ENCODE measurements at regions not wholly inside any gene's neighbourhood (a gene's known extent, or its start where the extent isn't known, plus 50 kb on each side); places are given as distances from the start of the nearest gene placed in this dataset.

DNA sequence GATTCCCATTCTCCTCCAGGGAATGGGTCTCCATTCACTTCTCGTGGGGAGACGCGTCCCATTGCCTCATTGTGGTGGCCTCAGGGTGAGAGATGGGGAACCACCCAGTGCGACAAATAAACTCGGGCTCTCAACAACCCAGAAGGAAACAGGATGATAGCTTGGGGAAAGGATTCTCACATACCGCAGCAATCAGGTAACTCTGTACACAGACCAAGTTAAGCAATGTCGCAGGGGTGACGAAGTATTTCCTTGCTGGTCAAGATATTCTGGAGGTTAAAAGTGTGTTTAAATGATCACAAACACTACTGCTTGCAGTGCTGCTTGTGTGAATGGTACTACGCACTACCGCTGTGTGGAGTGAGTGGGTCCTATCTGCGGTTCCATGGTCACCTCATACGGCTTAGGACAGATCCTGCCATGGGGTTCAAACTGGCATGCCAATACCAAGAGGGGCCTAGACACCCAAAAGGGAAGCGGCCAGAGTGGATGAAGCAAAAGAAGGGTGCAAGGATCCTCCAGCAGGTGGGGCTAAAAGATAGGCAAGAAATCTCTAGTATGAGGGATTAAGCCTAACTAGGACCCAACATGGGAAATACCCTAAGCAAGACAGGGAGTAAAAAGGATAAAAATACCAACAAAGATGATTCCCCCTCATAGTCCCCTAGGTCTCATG, 143.8 kb upstream of the TMEM106B start:
- in situ Hi-C loops (cut with MboI; ENCODE audit: low sequenced_read_pairs), result loop anchor here (25.0 kb wide), 1 partner anchor 420 kb away; no protein-coding TSS in a partner anchor

DNA sequence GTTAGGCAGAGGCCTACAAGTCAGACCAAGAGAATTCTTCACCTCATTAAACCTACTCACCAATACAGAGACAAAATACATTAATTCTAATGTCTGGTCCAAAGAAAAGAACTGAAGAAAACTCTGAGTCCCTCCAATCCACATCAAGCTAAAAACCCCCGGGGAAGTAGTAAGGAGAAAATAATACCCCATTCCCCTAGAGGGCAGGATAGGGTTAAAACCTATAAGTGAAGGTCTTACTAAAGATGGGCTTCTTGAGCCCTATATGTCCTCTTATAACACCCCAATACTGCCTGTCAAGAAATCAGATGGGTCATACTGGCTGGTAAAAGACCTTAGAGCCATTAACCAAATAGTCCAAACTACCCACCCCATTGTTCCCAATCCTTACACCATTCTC, 141.3 kb upstream of the TMEM106B start:
- in situ Hi-C loops (cut with MboI; ENCODE audit: low sequenced_read_pairs), result loop anchor here (25.0 kb wide), 1 partner anchor 418 kb away; no protein-coding TSS in a partner anchor

DNA sequence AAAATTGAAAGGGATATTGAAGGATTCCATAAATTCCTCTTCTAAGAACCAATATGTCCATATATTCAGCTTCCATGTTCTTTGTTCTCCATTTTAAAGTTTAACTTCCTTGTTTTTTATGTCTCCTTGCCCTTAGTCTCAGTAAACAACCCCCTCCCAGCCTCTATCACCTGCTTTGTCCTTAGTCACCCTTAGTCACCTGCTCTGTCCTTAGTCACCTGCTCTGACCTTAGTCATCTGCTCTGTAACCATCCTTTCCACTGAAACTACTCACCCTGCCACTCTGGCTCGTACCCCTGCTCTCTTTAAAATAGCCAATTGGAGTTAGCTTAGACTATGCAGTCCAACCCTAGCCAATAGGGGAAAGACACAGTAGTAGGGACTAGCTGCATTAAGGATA, 136.2 kb upstream of the TMEM106B start:
- in situ Hi-C loops (cut with MboI; ENCODE audit: low sequenced_read_pairs), result loop anchor here (25.0 kb wide), 1 partner anchor 412 kb away; no protein-coding TSS in a partner anchor

DNA sequence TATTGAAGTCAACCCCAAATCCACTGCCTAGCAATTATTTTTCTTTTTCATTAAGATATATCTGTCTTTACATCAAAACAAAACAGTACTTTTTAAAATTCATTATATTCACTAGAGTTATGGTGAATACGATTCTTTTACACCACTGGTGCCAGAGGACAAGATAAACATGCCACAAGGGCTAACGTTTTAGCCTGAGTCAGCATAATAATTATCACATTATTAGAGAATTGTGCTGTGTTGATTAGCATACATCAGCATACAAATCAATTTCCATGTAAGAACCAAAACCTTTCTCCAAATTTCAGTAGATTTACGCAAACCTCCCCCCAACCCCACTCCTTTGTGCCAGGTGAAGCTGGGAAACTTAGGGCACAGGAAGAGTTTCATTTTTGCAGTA, 131.1 kb upstream of the TMEM106B start:
- in situ Hi-C loops (cut with MboI; ENCODE audit: low sequenced_read_pairs), result no loop called here

- in situ Hi-C loops (cut with MboI; ENCODE audit: low sequenced_read_pairs), result no loop called here
These were observed 125.6 kb upstream of the TMEM106B start for GRCh38 chr7:12085516-12085915.

- in situ Hi-C loops (cut with MboI; ENCODE audit: low sequenced_read_pairs), result no loop called here
These were observed 120.9 kb upstream of the TMEM106B start for GRCh38 chr7:12089951-12090756.

- in situ Hi-C loops (cut with MboI; ENCODE audit: low sequenced_read_pairs), result no loop called here
These were observed 120.3 kb upstream of the TMEM106B start for GRCh38 chr7:12090757-12091221.

- in situ Hi-C loops (cut with MboI; ENCODE audit: low sequenced_read_pairs), result no loop called here
These were observed 119.9 kb upstream of the TMEM106B start for GRCh38 chr7:12091231-12091630.

- in situ Hi-C loops (cut with MboI; ENCODE audit: low sequenced_read_pairs), result no loop called here
These were observed 118.5 kb upstream of the TMEM106B start for GRCh38 chr7:12092499-12093130.

- in situ Hi-C loops (cut with MboI; ENCODE audit: low sequenced_read_pairs), result no loop called here
These were observed 117.7 kb upstream of the TMEM106B start for GRCh38 chr7:12093365-12093764.

DNA sequence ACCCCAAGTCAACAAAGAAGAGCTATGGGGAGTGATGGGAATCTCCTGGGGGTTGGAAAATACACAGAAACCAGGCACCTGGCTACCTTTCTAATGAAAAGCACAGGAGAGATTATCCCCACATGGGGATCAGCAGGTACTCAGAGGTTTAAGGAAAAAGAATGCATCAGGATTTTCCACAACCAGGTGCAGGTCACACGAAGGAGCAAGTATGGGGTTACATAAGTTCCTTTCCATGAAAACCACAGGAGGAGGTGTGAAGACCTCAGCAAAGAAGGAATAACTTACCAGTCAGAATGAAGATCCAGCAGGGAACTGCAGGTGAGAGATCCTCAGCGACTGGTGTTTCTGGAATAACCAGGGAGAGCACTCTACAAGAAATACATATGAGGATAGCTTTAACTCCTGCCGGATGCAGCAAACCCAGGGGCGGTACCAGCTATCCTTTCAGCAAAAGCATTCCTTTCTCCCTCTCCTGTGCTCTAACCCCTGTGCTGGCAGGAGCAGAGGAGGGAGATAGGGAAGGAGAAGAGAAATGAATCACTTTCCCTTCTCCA, 116.7 kb upstream of the TMEM106B start:
- in situ Hi-C loops (cut with MboI; ENCODE audit: low sequenced_read_pairs), result no loop called here

DNA sequence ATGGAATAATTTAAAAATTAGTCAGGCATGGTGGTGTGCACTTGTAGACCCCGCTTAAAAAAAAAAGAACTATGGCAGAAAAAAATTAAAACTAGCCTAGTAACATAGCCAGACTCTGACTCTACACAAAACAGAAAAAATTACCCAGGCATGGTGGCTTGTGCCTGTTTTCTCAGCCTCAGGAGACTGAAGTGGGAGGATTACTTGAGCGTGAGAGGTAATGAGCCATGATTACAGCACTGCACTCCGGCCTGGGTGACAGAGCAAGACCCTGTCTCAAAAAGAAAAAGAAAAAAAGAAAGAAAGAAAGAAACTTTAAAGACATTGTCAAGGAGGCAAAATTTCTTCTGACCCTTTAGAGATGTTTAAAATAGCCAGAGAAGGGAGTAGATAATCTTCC, 109.0 kb upstream of the TMEM106B start:
- in situ Hi-C loops (cut with MboI; ENCODE audit: low sequenced_read_pairs), result no loop called here

DNA sequence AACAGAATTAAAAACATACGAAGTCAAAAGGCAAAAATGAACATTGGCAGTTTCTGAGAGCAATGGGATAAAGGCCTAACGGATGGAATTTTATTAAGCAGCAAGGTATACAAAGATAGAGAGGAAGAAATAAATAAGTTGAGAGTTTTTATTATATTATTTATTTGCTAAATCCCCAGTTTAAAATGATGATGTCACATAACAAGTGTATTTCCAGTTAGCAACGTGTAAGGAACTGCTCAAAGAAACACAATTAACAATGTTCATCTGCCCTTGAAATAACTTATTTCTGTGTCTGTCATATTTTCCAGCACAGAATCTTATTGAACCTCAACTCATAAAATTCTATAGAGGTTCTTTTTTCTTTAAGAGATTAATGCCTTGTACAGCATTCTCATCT, 108.6 kb upstream of the TMEM106B start:
- in situ Hi-C loops (cut with MboI; ENCODE audit: low sequenced_read_pairs), result no loop called here

DNA sequence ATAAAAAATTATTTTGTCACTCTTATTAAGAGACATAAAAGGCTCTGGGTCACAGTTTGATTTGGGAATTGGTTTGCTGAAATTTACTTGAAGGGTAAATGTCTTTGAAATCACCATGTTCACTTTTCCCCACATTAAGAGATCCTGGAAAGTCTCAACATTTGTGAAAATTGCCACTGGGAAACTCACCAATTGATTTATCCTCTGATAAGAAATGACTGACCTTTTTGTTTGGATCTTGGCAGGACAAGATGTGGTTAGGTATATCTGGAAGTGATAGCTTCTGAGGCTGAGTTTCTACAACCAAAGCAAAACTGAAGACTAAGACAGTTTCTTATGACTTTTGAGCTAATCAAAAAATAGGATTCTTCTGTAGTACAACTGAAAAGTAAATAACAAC, 107.1 kb upstream of the TMEM106B start:
- in situ Hi-C loops (cut with MboI; ENCODE audit: low sequenced_read_pairs), result no loop called here

DNA sequence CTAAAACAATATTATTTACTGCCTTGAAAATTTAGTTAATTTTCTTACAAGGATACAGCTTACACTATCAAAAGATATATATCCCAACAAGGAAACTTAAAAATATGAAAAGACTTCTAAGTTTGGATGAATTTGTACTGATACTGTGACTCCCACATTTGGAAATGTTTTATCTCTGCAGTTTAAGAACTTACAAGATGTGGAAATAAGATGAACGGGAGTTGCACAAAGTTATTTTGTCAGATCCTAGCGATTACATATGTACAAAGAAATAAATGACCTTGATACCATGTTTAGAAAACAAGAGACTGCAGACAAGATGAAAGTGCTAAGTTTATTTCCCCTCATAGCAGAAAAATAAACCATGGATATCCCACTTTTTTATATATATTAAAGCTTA, 103.7 kb upstream of the TMEM106B start:
- in situ Hi-C loops (cut with MboI; ENCODE audit: low sequenced_read_pairs), result no loop called here

GRCh38 chr7:12107841-12108254, 103.2 kb upstream of the TMEM106B start:
- in situ Hi-C loops (cut with MboI; ENCODE audit: low sequenced_read_pairs), result no loop called here

- in situ Hi-C loops (cut with MboI; ENCODE audit: low sequenced_read_pairs), result no loop called here
These were observed 100.7 kb upstream of the TMEM106B start for GRCh38 chr7:12110425-12110824.

- in situ Hi-C loops (cut with MboI; ENCODE audit: low sequenced_read_pairs), result no loop called here
These were observed 99.4 kb upstream of the TMEM106B start for GRCh38 chr7:12111422-12112405.

- in situ Hi-C loops (cut with MboI; ENCODE audit: low sequenced_read_pairs), result no loop called here
These were observed 93.9 kb upstream of the TMEM106B start for GRCh38 chr7:12117170-12117569.

DNA sequence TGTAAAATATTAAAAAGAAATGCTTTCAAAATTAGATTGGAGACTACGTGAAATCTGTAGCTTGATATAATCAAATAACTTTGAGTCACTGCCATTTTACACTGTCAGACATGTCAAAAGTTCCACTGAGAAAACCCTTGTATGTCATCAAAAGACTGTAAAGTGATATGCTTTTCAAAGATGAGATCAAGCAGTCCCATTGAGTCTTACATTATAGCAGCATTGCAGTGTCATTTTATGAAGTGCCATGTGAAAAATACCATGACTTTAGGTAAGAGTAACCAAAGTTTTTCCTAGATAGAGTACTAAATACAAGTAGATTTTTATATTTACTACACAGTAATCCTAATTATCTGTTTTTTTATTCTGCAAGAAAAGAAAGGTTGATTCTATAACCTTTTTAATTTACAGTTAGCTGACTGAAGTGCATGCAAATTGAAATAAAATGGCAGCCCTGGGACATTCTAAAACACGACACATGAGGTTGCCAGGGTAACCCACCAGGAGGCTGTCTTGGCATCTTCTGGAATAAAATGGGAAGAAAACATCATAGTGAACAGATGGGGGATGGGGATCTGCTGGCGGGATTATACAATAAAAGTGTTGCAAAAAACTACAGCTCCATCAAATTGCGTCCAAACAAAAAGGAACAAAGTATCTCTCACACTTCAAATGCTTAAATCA, 91.3 kb upstream of the TMEM106B start:
- in situ Hi-C loops (cut with MboI; ENCODE audit: low sequenced_read_pairs), result no loop called here
